GM23248 (cell line): ENCODE measurements at regions not wholly inside any gene's neighbourhood (a gene's known extent, or its start where the extent isn't known, plus 50 kb on each side); places are given as distances from the start of the nearest gene placed in this dataset.
"Not testable (repeated sequence)": the region's sequence is repeated elsewhere in the genome, so short reads cannot be mapped to it uniquely, and the experiment has no call there.

Source experiments
- EZH2 ChIP-seq: fragments of 200-600 bp; sonication (generic); IDR thresholded peaks from 2 replicates; pipeline ENCODE4 v1.6.1; 2018; ENCODE audit warnings: antibody characterized with exemption, mild to moderate bottlenecking; ENCODE audit not compliant: insufficient read depth, poor library complexity, severe bottlenecking
- EZH2phosphoT487 ChIP-seq: fragments of 200-600 bp; sonication (generic); IDR thresholded peaks from 2 replicates; pipeline ENCODE4 v1.6.1; 2018; ENCODE audit warnings: antibody characterized with exemption, moderate library complexity, mild to moderate bottlenecking, low read depth; ENCODE audit not compliant: insufficient read depth

GRCh38 chr18:35906291-35906690 is 66.2 kb upstream of the RMP24 start:
- TF ChIP-seq EZH2, EZH2phosphoT487: not testable (repeated sequence)
